GM18873 (cell line): ENCODE measurements at regions not wholly inside any gene's neighbourhood (a gene's known extent, or its start where the extent isn't known, plus 50 kb on each side); places are given as distances from the start of the nearest gene placed in this dataset.

Experiments used
- ATAC-seq: cut with Tn5 transposase; IDR thresholded peaks from one replicate; pipeline ENCODE4 v1.9.1; 2021; ENCODE audit warnings: mild to moderate bottlenecking, moderate library complexity, moderate number of reproducible peaks; ENCODE audit not compliant: unreplicated experiment, low FRiP score

- no peak for ATAC-seq
These were observed 796.7 kb downstream of the UQCRFS1 start for GRCh38 chr19:28416245-28416644.

- ATAC-seq = no peak
These were observed 798.2 kb downstream of the UQCRFS1 start for GRCh38 chr19:28414748-28415147.

- ATAC-seq = no peak
These were observed 803.1 kb downstream of the UQCRFS1 start for GRCh38 chr19:28409859-28410258.

- ATAC-seq = no peak
These were observed 806.0 kb downstream of the UQCRFS1 start for GRCh38 chr19:28406966-28407365.

- ATAC-seq = no peak
These were observed 807.6 kb downstream of the UQCRFS1 start for GRCh38 chr19:28405346-28405742.

- ATAC-seq = no peak
These were observed 808.5 kb downstream of the UQCRFS1 start for GRCh38 chr19:28404472-28404871.

- ATAC-seq = no peak
These were observed 809.3 kb downstream of the UQCRFS1 start for GRCh38 chr19:28403690-28404089.

GRCh38 chr19:28402701-28403290, 810.2 kb downstream of the UQCRFS1 start:
- ATAC-seq = no peak

GRCh38 chr19:28401739-28402424, 811.1 kb downstream of the UQCRFS1 start:
- ATAC-seq = no peak

GRCh38 chr19:28400953-28401671, 811.8 kb downstream of the UQCRFS1 start:
- no peak for ATAC-seq

- ATAC-seq = no peak
These were observed 813.8 kb downstream of the UQCRFS1 start for GRCh38 chr19:28399187-28399586.

- ATAC-seq = no peak
These were observed 815.2 kb downstream of the UQCRFS1 start for GRCh38 chr19:28397800-28398199.

- no peak for ATAC-seq
These were observed 815.6 kb downstream of the UQCRFS1 start for GRCh38 chr19:28397306-28397705.

- ATAC-seq = no peak
These were observed 816.6 kb downstream of the UQCRFS1 start for GRCh38 chr19:28396287-28396831.

- no peak for ATAC-seq
These were observed 818.2 kb downstream of the UQCRFS1 start for GRCh38 chr19:28394725-28395124.

- ATAC-seq = no peak
These were observed 819.2 kb downstream of the UQCRFS1 start for GRCh38 chr19:28393574-28394336.

- ATAC-seq = no peak
These were observed 824.0 kb downstream of the UQCRFS1 start for GRCh38 chr19:28388988-28389387.

- no peak for ATAC-seq
These were observed 825.4 kb downstream of the UQCRFS1 start for GRCh38 chr19:28387507-28387906.

GRCh38 chr19:28386470-28386869, 826.5 kb downstream of the UQCRFS1 start:
- ATAC-seq = no peak

GRCh38 chr19:28386066-28386465, 826.9 kb downstream of the UQCRFS1 start:
- no peak for ATAC-seq

- ATAC-seq = no peak
These were observed 835.9 kb downstream of the UQCRFS1 start for GRCh38 chr19:28377077-28377476.
